Choroid plexus epithelial cell (primary cell): ENCODE measurements at regions not wholly inside any gene's neighbourhood (a gene's known extent, or its start where the extent isn't known, plus 50 kb on each side); places are given as distances from the start of the nearest gene placed in this dataset.
A peak's percentile ranks its signal among the peaks of the same experiment; 100 is the strongest.

Experiments used
- DNase-seq: peaks from one replicate; pipeline ENCODE4 v3.0.0-alpha.2; 2010; ENCODE audit warnings: low read depth
- H3K4me3 ChIP-seq: 2 replicates; pipeline ENCODE4 v1.5.1; 2011; ENCODE audit warnings: low read depth, mild to moderate bottlenecking, control low read depth, low read length, moderate library complexity
- TF ChIP-seq, protein P1 (sequence below): conservative IDR thresholded peaks from 2 replicates; pipeline ENCODE4 v1.5.1; 2011; ENCODE audit warnings: low read depth, mild to moderate bottlenecking, control low read depth, inconsistent platforms, low read length, moderate library complexity

DNA sequence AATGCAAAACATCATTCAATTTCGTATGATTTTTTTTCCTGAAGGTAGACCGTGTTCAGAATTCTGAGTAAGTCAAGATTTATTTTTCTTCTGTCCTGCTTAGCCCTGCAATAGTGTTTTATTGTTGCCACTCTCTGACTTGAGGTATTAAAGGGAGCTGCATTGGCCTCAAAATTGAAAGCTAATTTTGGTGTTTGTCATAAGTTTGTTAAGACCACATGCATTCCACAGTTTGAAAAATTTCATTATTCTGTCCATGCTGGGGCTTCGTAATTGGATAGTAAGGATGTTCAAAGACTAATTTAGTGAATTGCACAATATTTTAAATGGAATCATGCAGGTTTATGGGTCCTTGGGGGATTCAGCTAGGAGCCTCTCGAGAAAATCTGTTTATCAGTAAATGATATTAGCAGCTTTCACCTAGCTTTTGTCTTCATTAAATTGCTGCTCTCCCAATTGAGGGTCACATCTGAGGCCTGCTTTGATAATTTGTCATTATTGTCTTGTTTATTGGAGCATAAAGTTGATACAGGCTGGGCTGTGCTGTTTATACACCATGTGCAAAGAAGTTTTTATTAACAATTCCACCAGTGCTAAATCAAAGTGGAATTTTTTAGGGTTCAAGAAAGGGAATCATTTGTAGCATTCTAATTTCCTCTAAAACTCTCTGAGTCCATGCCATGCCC is 339.8 kb upstream of the OBI1 start:
- DNase-seq, result no peak
- TF ChIP-seq, protein P1, sequence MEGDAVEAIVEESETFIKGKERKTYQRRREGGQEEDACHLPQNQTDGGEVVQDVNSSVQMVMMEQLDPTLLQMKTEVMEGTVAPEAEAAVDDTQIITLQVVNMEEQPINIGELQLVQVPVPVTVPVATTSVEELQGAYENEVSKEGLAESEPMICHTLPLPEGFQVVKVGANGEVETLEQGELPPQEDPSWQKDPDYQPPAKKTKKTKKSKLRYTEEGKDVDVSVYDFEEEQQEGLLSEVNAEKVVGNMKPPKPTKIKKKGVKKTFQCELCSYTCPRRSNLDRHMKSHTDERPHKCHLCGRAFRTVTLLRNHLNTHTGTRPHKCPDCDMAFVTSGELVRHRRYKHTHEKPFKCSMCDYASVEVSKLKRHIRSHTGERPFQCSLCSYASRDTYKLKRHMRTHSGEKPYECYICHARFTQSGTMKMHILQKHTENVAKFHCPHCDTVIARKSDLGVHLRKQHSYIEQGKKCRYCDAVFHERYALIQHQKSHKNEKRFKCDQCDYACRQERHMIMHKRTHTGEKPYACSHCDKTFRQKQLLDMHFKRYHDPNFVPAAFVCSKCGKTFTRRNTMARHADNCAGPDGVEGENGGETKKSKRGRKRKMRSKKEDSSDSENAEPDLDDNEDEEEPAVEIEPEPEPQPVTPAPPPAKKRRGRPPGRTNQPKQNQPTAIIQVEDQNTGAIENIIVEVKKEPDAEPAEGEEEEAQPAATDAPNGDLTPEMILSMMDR, result no peak
- no peak overlapping the region for H3K4me3 ChIP-seq

GRCh38 chr13:78997902-78998629 is 339.1 kb upstream of the OBI1 start:
- no peak overlapping the region for H3K4me3 ChIP-seq
- DNase-seq, result no peak
- TF ChIP-seq, protein P1, result no peak

GRCh38 chr13:78993792-78994191 is 334.8 kb upstream of the OBI1 start:
- H3K4me3 ChIP-seq, result no peak overlapping the region
- no peak for DNase-seq
- TF ChIP-seq, protein P1, result no peak

DNA sequence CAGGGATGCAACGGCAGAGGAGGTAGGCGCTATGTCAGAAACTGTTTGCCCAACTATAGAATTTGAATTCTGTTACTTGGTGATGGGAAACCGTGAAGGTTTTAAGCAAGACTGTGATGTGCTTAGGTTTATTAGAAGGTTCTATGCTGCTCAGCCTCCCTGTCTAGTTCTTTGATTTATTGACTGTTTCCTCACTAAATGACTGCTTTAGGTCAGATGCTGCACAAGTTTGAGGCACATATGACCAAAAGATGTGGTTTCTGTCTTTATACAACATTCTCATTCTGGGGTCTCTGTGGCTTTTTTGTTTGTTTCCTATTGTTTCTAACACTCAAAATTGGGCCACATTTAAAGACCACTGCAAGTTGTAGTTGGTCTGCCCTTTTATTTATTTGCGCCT is 323.0 kb upstream of the OBI1 start:
- DNase-seq, result no peak
- TF ChIP-seq, protein P1, result no peak

DNA sequence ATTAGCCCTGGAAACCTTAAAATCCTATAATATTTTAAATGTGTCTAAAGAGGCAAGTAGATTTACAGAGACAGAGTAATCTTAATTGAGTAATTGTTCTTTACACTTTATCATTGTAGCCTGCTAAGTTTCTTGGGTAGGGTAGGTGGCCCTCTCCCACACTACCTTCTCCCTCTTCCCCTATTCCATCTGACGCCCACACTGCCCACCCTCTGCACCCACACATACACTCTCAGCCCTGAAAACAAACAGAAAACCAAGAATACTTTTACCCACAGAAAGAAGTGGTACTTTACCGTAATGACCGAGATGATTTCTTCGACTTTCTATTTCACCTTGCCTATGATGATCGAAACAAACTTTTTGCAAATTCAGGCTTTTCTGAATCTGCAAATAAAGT is 320.4 kb upstream of the OBI1 start:
- TF ChIP-seq, protein P1, result no peak
- no peak overlapping the region for H3K4me3 ChIP-seq
- DNase-seq, result no peak

More for the DNA sequence above, 323.0 kb upstream of the OBI1 start:
- H3K4me3 ChIP-seq, result no peak overlapping the region

- no peak overlapping the region for H3K4me3 ChIP-seq
- DNase-seq, result peak; percentile 84
- TF ChIP-seq, protein P1, result peak; percentile 73
Observed at GRCh38 chr13:78978381-78978998, 319.5 kb upstream of the OBI1 start.

GRCh38 chr13:78977311-78977710 is 318.4 kb upstream of the OBI1 start:
- TF ChIP-seq, protein P1, result no peak
- no peak overlapping the region for H3K4me3 ChIP-seq
- DNase-seq, result no peak
